ENCODE measurements at regions not wholly inside any gene's neighbourhood (a gene's known extent, or its start where the extent isn't known, plus 50 kb on each side); places are given as distances from the start of the nearest gene placed in this dataset.
"Not testable (repeated sequence)": the region's sequence is repeated elsewhere in the genome, so short reads cannot be mapped to it uniquely, and the experiment has no call there.

- intact Hi-C loops (cut with DNase I): no loop called here
- no peak for DNase-seq (ENCODE audit: low spot score)
Measured at GRCh38 chr17:64775701-64776570, 113.8 kb upstream of the SMURF2 start.

- intact Hi-C loops (cut with DNase I): no loop called here
- no peak for DNase-seq (ENCODE audit: low spot score)
Measured at GRCh38 chr17:64774888-64775540, 112.9 kb upstream of the SMURF2 start.

- intact Hi-C loops (cut with DNase I): no loop called here
Measured at GRCh38 chr17:64773836-64774761, 112.0 kb upstream of the SMURF2 start.

GRCh38 chr17:64773386-64773835 is 111.3 kb upstream of the SMURF2 start:
- DNase-seq (ENCODE audit: low spot score): no peak
- intact Hi-C loops (cut with DNase I): no loop called here

More at GRCh38 chr17:64773836-64774761, 112.0 kb upstream of the SMURF2 start:
- DNase-seq (ENCODE audit: low spot score): no peak

GRCh38 chr17:64772845-64773299 is 110.8 kb upstream of the SMURF2 start:
- DNase-seq (ENCODE audit: low spot score): no peak
- intact Hi-C loops (cut with DNase I): no loop called here

- no peak for DNase-seq (ENCODE audit: low spot score)
- intact Hi-C loops (cut with DNase I): no loop called here
Measured at GRCh38 chr17:64771980-64772844, 110.1 kb upstream of the SMURF2 start.

GRCh38 chr17:64769712-64770111 is 107.6 kb upstream of the SMURF2 start:
- no peak for DNase-seq (ENCODE audit: low spot score)
- intact Hi-C loops (cut with DNase I): no loop called here

GRCh38 chr17:64767269-64767997 is 105.3 kb upstream of the SMURF2 start:
- DNase-seq (ENCODE audit: low spot score): no peak
- intact Hi-C loops (cut with DNase I): no loop called here

- DNase-seq (ENCODE audit: low spot score): peak; percentile 69
Measured at GRCh38 chr17:64765191-64765889, 103.2 kb upstream of the SMURF2 start.

GRCh38 chr17:64750891-64751677 is 89.0 kb upstream of the SMURF2 start:
- no peak for DNase-seq (ENCODE audit: low spot score)
- intact Hi-C loops (cut with DNase I): no loop called here

More at GRCh38 chr17:64765191-64765889, 103.2 kb upstream of the SMURF2 start:
- intact Hi-C loops (cut with DNase I): no loop called here

GRCh38 chr17:64750478-64750877 is 88.4 kb upstream of the SMURF2 start:
- intact Hi-C loops (cut with DNase I): no loop called here
- DNase-seq (ENCODE audit: low spot score): no peak

- DNase-seq (ENCODE audit: low spot score): no peak
- intact Hi-C loops (cut with DNase I): no loop called here
Measured at GRCh38 chr17:64749306-64749705, 87.2 kb upstream of the SMURF2 start.

GRCh38 chr17:64747938-64748540 is 85.9 kb upstream of the SMURF2 start:
- intact Hi-C loops (cut with DNase I): no loop called here
- DNase-seq (ENCODE audit: low spot score): no peak

GRCh38 chr17:64742326-64742725 is 80.2 kb upstream of the SMURF2 start:
- DNase-seq (ENCODE audit: low spot score): peak; percentile 82
- intact Hi-C loops (cut with DNase I): no loop called here

- peak; percentile 90 for DNase-seq (ENCODE audit: low spot score)
- intact Hi-C loops (cut with DNase I): not testable (repeated sequence)
Measured at GRCh38 chr17:64741916-64742315, 79.8 kb upstream of the SMURF2 start.

GRCh38 chr17:64741038-64741641 is 79.0 kb upstream of the SMURF2 start:
- DNase-seq (ENCODE audit: low spot score): no peak
- intact Hi-C loops (cut with DNase I): no loop called here
